ENCODE measurements at regions not wholly inside any gene's neighbourhood (a gene's known extent, or its start where the extent isn't known, plus 50 kb on each side); places are given as distances from the start of the nearest gene placed in this dataset.

DNA sequence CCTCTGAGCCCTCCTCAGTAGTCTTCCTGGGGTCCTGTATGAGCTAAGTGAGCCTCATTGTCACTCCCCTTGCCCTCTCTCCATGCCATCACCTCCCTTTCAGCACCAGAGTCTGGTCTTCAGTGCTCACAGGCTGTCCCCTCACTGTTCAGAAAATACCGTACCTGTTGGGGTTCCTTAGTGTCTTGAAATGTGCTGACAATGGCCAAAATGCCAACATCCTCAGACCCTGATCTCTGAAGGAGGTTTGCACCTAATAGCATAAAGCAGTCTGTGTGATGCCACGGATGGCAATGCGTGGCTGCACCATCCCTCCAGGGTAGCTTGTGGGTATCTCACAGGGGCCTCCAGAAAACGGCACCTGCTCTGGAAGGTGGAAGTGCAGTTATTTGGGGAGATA, 301.0 kb upstream of the TLE3 start:
- peaks cover 11% of the 10 kb centered on the region for H3K27me3 Mint-ChIP-seq (ENCODE audit: low read depth)
- no peaks in the 10 kb centered on the region; the same call in 1 of the 2 replicates for H3K79me2 ChIP-seq (ENCODE audit: insufficient read depth, low read length)
- H3K4me2 ChIP-seq (ENCODE audit: insufficient read depth, insufficient read length, low read length) = no peak overlapping the region
- no peaks in the 10 kb centered on the region for H3K36me3 Mint-ChIP-seq (ENCODE audit: insufficient read depth in 1 of 3, low read depth in 3 of 3)
- H2BK5ac ChIP-seq (ENCODE audit: insufficient read length, low read length) = no peak overlapping the region
- no peak for DNase-seq
- no peak overlapping the region for H4K8ac ChIP-seq (replicated peaks; ENCODE audit: insufficient read length, low read depth, low read length)
- no peaks in the 10 kb centered on the region for H3K9me3 Mint-ChIP-seq
- no peak overlapping the region for H3T11ph ChIP-seq (ENCODE audit: low read length)
- no peak overlapping the region for H3K9ac ChIP-seq (ENCODE audit: extremely low read depth, insufficient read length, low read length)
- H3K27ac Mint-ChIP-seq = no peak overlapping the region
- H3K56ac ChIP-seq (ENCODE audit: insufficient read length, low read depth, low read length) = no peak overlapping the region
- no peak overlapping the region for H3K18ac ChIP-seq (ENCODE audit: insufficient read length, low read depth, low read length)
- no peak overlapping the region for H4K5ac ChIP-seq (ENCODE audit: insufficient read length, low read depth, low read length)
- H3K4me1 Mint-ChIP-seq = peaks cover 27 to 42% of the 10 kb centered on the region in 2 experiments
- no peaks in the 10 kb centered on the region for H3K27me3 ChIP-seq (ENCODE audit: insufficient read depth, low read length)
- no peak overlapping the region for H3K27ac ChIP-seq (ENCODE audit: insufficient read length, low read depth, low read length)
- no CpG with 5 or more reads among the region's 4 CpGs for WGBS (ENCODE audit: extremely low coverage, insufficient read length, low lambda C conversion rate)
- no peak overlapping the region for H2AK5ac ChIP-seq (ENCODE audit: insufficient read length, low read length)
- H3K9me3 ChIP-seq (ENCODE audit: control insufficient read depth, low read depth, low read length) = no peaks in the 10 kb centered on the region
- H2BK120ac ChIP-seq (ENCODE audit: low read depth, low read length, poor library complexity, severe bottlenecking) = no peak overlapping the region
- no peak overlapping the region for H4K91ac ChIP-seq (ENCODE audit: insufficient read length, low read depth, low read length)
- H2BK12ac ChIP-seq (ENCODE audit: insufficient read length, low read depth, low read length) = no peak overlapping the region
- H3K79me1 ChIP-seq (ENCODE audit: insufficient read depth, low read depth, low read length, poor library complexity, severe bottlenecking) = no peaks in the 10 kb centered on the region
- no peak overlapping the region for H2BK20ac ChIP-seq (ENCODE audit: low read depth, low read length, poor library complexity, severe bottlenecking)
- no peak overlapping the region for H3K14ac ChIP-seq (ENCODE audit: insufficient read depth, low read length)
- no peak overlapping the region for H2BK15ac ChIP-seq (ENCODE audit: low read depth, low read length)
- H2AFZ ChIP-seq (ENCODE audit: low read length) = no peak overlapping the region
- H4K20me1 ChIP-seq (ENCODE audit: control insufficient read depth, insufficient read depth, insufficient read length) = no peaks in the 10 kb centered on the region
- no peak overlapping the region for H3K4me3 Mint-ChIP-seq
- no peak overlapping the region for H3K4ac ChIP-seq (ENCODE audit: low read depth, low read length)
- TF ChIP-seq, protein P1, sequence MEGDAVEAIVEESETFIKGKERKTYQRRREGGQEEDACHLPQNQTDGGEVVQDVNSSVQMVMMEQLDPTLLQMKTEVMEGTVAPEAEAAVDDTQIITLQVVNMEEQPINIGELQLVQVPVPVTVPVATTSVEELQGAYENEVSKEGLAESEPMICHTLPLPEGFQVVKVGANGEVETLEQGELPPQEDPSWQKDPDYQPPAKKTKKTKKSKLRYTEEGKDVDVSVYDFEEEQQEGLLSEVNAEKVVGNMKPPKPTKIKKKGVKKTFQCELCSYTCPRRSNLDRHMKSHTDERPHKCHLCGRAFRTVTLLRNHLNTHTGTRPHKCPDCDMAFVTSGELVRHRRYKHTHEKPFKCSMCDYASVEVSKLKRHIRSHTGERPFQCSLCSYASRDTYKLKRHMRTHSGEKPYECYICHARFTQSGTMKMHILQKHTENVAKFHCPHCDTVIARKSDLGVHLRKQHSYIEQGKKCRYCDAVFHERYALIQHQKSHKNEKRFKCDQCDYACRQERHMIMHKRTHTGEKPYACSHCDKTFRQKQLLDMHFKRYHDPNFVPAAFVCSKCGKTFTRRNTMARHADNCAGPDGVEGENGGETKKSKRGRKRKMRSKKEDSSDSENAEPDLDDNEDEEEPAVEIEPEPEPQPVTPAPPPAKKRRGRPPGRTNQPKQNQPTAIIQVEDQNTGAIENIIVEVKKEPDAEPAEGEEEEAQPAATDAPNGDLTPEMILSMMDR (conservative IDR thresholded peaks at IDR 0.05) = no peak
- H3K23ac ChIP-seq (ENCODE audit: insufficient read length, low read depth, low read length) = no peak overlapping the region
- H3K23me2 ChIP-seq (ENCODE audit: insufficient read length, low read depth, low read length, poor library complexity, severe bottlenecking) = no peaks in the 10 kb centered on the region
- H3K4me1 ChIP-seq (ENCODE audit: insufficient read depth, low read length) = no peaks in the 10 kb centered on the region; the same call in 1 of the 2 replicates
